ENCODE measurements at regions not wholly inside any gene's neighbourhood (a gene's known extent, or its start where the extent isn't known, plus 50 kb on each side); places are given as distances from the start of the nearest gene placed in this dataset.

DNA sequence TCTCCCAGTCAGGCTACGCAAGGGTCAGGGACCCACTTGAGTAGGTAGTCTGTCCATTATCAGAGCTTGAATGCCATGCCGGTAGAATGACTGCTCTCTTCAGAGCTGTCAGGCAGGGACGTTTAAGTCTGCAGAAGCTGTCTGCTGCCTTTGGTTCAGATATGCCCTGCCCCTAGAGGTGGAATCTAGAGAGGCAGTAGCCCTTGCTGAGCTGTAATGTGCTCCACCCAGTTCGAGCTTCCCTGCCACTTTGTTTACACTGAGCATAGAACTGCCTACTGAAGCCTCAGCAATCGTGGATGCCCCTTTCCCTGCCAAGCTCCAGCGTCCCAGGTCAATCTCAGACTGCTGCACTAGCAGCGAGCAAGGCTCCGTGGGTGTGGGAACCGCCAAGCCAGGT lies 57.5 kb upstream of the SETMAR start:
- TF ChIP-seq, protein P1, sequence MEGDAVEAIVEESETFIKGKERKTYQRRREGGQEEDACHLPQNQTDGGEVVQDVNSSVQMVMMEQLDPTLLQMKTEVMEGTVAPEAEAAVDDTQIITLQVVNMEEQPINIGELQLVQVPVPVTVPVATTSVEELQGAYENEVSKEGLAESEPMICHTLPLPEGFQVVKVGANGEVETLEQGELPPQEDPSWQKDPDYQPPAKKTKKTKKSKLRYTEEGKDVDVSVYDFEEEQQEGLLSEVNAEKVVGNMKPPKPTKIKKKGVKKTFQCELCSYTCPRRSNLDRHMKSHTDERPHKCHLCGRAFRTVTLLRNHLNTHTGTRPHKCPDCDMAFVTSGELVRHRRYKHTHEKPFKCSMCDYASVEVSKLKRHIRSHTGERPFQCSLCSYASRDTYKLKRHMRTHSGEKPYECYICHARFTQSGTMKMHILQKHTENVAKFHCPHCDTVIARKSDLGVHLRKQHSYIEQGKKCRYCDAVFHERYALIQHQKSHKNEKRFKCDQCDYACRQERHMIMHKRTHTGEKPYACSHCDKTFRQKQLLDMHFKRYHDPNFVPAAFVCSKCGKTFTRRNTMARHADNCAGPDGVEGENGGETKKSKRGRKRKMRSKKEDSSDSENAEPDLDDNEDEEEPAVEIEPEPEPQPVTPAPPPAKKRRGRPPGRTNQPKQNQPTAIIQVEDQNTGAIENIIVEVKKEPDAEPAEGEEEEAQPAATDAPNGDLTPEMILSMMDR (IDR thresholded peaks at IDR 0.05; ENCODE audit: poor library complexity, severe bottlenecking) = no peak
- TF ChIP-seq EZH2 (IDR thresholded peaks at IDR 0.05; ENCODE audit: borderline replicate concordance, insufficient read depth, low read length, poor library complexity, severe bottlenecking) (no peak), TAF1 (IDR thresholded peaks at IDR 0.05; ENCODE audit: low read depth) (no peak)
- TF ChIP-seq, protein P2, sequence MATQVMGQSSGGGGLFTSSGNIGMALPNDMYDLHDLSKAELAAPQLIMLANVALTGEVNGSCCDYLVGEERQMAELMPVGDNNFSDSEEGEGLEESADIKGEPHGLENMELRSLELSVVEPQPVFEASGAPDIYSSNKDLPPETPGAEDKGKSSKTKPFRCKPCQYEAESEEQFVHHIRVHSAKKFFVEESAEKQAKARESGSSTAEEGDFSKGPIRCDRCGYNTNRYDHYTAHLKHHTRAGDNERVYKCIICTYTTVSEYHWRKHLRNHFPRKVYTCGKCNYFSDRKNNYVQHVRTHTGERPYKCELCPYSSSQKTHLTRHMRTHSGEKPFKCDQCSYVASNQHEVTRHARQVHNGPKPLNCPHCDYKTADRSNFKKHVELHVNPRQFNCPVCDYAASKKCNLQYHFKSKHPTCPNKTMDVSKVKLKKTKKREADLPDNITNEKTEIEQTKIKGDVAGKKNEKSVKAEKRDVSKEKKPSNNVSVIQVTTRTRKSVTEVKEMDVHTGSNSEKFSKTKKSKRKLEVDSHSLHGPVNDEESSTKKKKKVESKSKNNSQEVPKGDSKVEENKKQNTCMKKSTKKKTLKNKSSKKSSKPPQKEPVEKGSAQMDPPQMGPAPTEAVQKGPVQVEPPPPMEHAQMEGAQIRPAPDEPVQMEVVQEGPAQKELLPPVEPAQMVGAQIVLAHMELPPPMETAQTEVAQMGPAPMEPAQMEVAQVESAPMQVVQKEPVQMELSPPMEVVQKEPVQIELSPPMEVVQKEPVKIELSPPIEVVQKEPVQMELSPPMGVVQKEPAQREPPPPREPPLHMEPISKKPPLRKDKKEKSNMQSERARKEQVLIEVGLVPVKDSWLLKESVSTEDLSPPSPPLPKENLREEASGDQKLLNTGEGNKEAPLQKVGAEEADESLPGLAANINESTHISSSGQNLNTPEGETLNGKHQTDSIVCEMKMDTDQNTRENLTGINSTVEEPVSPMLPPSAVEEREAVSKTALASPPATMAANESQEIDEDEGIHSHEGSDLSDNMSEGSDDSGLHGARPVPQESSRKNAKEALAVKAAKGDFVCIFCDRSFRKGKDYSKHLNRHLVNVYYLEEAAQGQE (IDR thresholded peaks at IDR 0.05; ENCODE audit: borderline replicate concordance) = no peak

Measured in neural cell (in vitro differentiated cells).